NCI-H187 treated with DMSO at 0.1 percent for 48 hours (cell line): ENCODE measurements at regions not wholly inside any gene's neighbourhood (a gene's known extent, or its start where the extent isn't known, plus 50 kb on each side); places are given as distances from the start of the nearest gene placed in this dataset.
"Not testable (repeated sequence)": the region's sequence is repeated elsewhere in the genome, so short reads cannot be mapped to it uniquely, and the experiment has no call there.

Source experiments
- DNase-seq: peaks from one replicate; lab custom pipeline; 2025; lab: John Stamatoyannopoulos, UW

- no peak for DNase-seq
Observed at GRCh38 chr14:96686126-96686525, 111.1 kb upstream of the VRK1 start.

- DNase-seq = no peak
Observed at GRCh38 chr14:96688629-96689028, 108.6 kb upstream of the VRK1 start.

GRCh38 chr14:96690713-96691383 lies 106.3 kb upstream of the VRK1 start:
- DNase-seq = no peak

- DNase-seq = no peak
Observed at GRCh38 chr14:96693252-96693820, 103.8 kb upstream of the VRK1 start.

GRCh38 chr14:96693987-96694386 lies 103.2 kb upstream of the VRK1 start:
- DNase-seq = no peak

GRCh38 chr14:96698960-96699539 lies 98.1 kb upstream of the VRK1 start:
- no peak for DNase-seq

GRCh38 chr14:96699666-96700065 lies 97.5 kb upstream of the VRK1 start:
- no peak for DNase-seq

- no peak for DNase-seq
Observed at GRCh38 chr14:96702831-96703230, 94.4 kb upstream of the VRK1 start.

GRCh38 chr14:96705422-96706092 lies 91.6 kb upstream of the VRK1 start:
- DNase-seq = no peak

- DNase-seq = no peak
Observed at GRCh38 chr14:96706893-96707292, 90.3 kb upstream of the VRK1 start.

- DNase-seq = no peak
Observed at GRCh38 chr14:96710060-96710666, 87.0 kb upstream of the VRK1 start.

GRCh38 chr14:96711559-96712267 lies 85.5 kb upstream of the VRK1 start:
- no peak for DNase-seq

- DNase-seq = no peak
Observed at GRCh38 chr14:96713426-96713825, 83.8 kb upstream of the VRK1 start.

- DNase-seq = not testable (repeated sequence)
Observed at GRCh38 chr14:96714537-96714936, 82.6 kb upstream of the VRK1 start.

GRCh38 chr14:96717116-96717515 lies 80.1 kb upstream of the VRK1 start:
- DNase-seq = no peak

GRCh38 chr14:96718407-96718806 lies 78.8 kb upstream of the VRK1 start:
- DNase-seq = no peak

- not testable (repeated sequence) for DNase-seq
Observed at GRCh38 chr14:96720702-96721101, 76.5 kb upstream of the VRK1 start.

- DNase-seq = no peak
Observed at GRCh38 chr14:96722736-96723135, 74.4 kb upstream of the VRK1 start.

- no peak for DNase-seq
Observed at GRCh38 chr14:96723946-96724345, 73.2 kb upstream of the VRK1 start.

- no peak for DNase-seq
Observed at GRCh38 chr14:96725232-96725631, 72.0 kb upstream of the VRK1 start.

- DNase-seq = no peak
Observed at GRCh38 chr14:96727073-96727472, 70.1 kb upstream of the VRK1 start.

- DNase-seq = no peak
Observed at GRCh38 chr14:96727491-96727890, 69.7 kb upstream of the VRK1 start.
